GM21360 (cell line): ENCODE measurements at regions not wholly inside any gene's neighbourhood (a gene's known extent, or its start where the extent isn't known, plus 50 kb on each side); places are given as distances from the start of the nearest gene placed in this dataset.
"Not testable (repeated sequence)": the region's sequence is repeated elsewhere in the genome, so short reads cannot be mapped to it uniquely, and the experiment has no call there.

ENCODE experiments used
- ATAC-seq: cut with Tn5 transposase; IDR thresholded peaks from one replicate; pipeline ENCODE4 v1.9.1; 2021; ENCODE audit warnings: mild to moderate bottlenecking, moderate library complexity; ENCODE audit not compliant: unreplicated experiment

- ATAC-seq, result no peak
Observed at GRCh38 chr15:99454941-99455788, 110.6 kb upstream of the MEF2A start.

DNA sequence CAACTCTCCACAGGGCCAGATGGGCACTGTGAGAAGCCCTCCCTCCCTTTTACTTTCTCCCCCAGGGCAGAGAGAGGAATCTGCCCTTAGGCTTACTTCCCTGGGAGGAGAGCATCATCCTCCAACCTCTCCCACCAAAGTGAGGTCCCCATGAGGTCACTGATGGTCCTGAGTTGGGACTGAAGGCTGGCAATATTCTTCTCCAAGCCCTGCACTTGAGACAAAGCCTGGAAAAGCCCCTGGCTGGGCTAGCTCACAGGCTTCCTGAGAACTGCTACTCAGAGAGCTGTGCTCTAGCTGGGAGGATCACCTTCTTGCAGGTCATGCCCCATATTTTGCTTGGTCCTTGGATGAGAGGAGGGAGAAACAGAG lies 110.0 kb upstream of the MEF2A start:
- ATAC-seq, result no peak

DNA sequence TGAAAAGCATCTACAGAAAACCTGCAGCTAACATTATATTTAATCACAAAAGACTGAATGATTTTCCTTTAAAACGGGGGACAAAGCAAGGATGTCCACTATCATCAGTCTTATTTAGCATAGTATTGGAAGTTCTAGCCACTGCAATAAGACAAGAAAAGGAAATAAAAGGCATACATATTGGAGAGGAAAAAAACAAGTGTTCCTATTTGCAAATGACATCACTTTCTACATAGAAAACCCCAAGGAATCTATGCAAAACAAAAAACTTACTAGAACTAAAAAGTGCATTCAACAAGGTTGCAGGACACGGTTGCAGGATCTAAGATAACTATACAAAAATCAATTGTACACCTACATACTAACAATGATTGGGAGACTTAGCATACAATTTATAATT lies 101.6 kb upstream of the MEF2A start:
- no peak for ATAC-seq

DNA sequence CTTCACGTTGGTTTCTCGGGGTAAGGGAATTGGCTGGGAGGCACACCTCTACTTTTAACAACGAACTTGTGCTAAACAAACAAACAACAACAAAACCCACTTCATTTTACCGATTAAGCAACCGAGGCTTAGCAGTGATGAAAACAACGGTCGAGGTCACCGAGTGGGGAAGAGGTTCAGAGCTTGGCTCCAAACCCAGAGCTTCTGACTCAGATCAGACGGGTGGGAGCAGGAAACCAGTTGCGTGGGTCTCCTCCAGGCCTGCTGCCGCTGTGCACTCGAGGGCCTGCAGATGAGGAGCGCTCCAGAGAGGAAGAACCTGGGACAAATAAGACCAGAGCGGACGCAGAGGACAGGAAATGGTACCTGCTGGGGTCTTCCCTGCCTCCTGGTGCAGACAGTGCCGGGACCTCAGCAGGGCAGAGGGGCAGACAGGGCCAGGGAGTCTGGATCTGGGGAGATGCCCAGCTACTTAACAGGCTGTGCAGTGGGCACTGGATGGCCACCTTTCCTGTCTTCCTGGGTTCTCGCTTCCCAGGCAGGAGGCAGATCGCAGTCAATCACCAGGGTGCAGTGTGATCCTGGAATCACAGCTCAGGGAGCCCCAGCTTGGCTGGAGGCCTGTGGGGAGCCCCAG lies 99.0 kb upstream of the MEF2A start:
- no peak for ATAC-seq

DNA sequence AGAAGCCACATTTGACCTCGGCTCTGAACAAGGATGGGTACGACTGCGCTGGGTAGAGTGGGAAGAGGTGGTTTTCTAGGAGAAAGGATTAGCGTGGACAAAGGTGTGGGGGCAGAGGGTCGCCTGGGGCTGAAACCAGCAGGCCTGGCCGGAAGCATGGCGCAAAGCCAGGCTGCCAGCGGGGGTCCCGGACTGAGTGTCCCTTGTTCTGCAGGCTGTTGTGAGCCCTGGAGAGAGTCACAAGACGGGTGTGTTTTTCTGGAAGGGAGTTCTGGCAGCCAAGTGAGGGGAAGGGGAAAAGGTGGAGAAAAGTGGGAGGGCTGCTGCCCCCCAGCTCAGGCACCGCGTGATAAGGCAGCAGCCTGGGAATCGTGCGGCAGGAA lies 98.5 kb upstream of the MEF2A start:
- ATAC-seq, result no peak

DNA sequence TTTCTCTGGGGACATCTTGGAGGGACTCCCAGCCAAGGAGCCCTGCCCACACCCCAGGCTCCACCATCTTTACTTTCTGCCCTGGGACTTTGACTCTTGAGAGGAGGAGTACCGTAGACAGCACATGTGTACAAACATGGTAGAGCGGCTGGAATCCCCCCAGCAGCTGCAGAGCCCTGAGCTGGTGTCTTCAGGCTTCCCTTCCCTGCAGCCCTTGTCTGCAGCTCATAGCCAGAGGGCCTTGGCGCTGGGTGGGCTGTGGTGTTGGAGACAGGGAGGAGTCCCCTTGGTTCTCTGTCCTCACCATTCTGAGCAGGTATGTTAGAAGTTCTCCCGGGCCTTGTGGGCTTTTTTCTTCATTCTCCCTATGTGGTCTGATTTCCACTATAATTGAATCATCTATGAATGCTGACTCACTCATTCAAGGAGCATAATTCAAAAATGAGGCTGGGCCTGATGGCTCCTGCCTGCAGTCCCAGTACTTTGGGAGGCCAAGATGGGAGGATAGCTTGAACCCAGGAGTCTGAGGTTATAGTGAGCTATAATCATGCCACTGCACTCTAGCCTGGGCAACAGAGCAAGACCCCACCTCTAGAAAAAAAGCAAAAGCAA lies 97.8 kb upstream of the MEF2A start:
- no peak for ATAC-seq

DNA sequence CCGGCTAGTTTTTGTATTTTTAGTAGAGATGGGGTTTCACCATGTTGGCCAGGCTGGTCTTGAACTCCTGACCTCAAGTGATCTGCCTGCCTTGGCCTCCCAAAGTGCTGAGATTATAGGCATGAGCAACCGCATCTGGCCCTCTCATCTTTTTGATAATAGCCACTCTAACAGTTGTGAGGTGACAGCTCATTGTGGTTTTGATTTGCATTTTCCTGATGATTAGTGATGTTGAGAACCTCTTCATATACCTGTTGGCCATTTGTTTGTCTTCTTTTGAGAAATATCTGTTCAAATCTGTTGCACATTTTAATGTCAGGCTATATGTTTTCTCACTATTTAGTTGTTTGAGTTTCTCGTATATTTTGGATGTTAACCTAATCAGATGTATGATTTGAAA lies 95.6 kb upstream of the MEF2A start:
- ATAC-seq, result not testable (repeated sequence)

GRCh38 chr15:99472416-99473145 lies 93.2 kb upstream of the MEF2A start:
- no peak for ATAC-seq

DNA sequence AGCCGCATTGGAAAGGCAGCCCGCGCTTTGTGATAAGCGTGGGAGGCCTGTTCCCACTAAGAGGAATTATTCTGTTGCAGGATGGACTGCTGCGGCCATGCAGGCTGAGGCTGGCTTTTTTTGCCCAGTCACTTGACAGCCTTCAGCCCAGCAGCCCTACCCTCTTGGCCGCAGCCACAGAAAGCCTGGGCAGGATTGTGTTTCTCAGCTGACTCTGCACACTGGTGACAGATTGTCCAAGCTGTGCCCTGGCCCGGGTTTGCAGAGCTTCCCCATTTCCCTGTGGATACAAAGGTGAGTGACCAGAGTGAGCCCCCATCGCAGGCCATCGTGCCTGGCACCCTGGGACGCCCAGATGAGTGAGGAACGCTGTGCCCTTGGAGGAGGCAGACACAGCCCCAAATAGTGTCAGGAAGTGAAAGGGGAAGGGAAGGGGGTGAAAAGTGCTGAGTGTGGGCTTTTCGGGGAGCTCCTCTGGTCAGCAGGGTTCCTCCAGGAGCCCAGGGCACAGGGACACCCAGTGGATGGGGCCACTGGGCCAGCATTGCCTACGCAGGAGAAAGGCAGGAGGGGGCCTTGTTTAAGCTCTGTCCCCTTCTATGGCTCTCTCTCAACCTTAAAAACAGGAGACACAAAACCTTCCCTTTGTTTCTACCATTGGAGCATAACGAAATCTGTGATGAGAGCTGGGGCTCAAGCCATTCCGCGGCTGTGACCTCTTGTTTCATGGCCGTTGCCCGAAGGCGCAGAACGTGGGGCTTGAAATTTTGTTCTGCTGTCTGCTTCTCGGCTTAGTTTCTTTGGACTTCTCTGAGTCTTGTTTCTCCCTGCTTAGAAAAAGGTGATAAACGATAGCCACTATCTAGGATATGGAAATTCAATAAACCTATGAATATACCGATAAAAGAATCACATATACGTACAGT lies 91.5 kb upstream of the MEF2A start:
- no peak for ATAC-seq

DNA sequence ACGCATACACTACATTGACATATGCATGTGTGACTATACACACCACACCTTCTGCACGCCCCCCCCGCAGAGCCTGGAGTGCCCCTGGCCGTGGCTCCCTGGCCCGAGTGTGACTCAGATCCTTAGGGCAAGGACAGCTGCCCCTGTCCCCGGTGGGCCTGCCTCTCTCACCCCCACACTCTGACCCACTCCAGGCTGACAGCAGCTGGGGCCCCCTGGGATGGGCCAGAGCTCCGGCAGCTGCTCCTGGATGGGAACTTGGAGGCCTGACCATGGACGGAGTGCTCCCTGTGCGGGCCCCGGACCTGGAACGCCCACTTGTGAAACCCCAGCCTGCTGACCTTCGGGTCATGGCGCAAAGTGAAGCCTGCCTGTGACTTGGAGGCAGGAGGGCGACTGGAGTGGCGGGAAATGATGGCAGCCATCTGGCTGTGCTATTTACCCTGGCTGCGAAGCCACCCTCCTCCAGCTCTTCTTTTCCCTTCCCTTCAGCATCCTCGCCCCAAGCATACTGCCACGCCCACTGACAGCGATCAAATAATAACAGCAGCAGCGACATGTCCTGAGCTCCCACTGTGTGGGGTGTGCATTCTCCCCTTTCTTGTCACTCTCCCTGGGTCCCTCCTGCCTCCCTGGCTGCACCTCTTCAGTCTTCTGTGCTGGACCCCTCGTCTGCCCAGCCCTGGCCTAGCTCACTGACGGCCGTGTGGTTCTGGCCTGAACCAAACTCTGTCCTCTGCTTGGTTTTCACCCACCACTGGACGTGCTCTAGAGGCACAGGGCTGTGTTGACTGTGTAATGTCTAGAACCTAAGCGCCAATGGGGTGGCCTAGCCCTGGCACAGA lies 90.7 kb upstream of the MEF2A start:
- no peak for ATAC-seq

- ATAC-seq, result no peak
Observed at GRCh38 chr15:99475754-99476412, 89.9 kb upstream of the MEF2A start.

GRCh38 chr15:99476413-99477222 lies 89.2 kb upstream of the MEF2A start:
- ATAC-seq, result peak; percentile 49

- no peak for ATAC-seq
Observed at GRCh38 chr15:99477791-99478471, 87.9 kb upstream of the MEF2A start.

GRCh38 chr15:99478977-99479376 lies 86.8 kb upstream of the MEF2A start:
- no peak for ATAC-seq

DNA sequence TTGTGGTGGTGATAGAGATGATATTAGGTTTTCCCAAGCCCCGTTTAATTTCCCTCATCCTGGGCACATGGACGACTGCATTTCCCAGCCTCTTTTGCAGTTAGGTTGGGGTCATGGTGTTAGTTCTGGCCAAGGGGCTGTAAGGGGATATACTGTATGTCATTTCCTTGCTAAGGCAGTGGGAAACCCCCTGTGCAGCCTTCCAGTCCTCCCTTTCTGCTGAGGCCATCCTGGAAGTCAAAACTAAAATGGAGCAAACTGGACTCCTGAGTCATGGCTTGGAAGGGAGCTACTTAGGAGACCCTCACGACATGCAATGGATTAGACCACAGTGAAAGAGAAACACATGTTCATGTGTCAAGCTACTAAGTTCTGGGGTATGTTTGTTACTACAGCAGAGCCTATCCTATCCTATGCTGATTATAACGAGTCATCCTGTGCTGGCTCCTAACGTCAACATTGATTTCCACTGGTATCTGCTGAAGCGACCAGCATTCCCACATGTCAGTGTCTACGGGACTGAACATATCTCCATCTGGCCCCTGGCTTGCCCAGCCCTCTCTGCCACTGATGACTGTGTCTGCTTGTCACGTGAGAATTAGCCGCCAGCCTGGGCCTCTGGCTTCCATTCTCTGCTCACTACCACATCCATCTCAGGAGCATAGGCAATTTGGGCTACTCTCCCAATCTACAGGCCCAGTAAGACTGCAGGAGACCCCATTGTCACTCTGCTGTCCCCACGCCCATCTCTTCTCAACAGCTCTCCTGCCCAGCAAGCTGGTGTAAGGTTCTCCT lies 85.6 kb upstream of the MEF2A start:
- no peak for ATAC-seq

DNA sequence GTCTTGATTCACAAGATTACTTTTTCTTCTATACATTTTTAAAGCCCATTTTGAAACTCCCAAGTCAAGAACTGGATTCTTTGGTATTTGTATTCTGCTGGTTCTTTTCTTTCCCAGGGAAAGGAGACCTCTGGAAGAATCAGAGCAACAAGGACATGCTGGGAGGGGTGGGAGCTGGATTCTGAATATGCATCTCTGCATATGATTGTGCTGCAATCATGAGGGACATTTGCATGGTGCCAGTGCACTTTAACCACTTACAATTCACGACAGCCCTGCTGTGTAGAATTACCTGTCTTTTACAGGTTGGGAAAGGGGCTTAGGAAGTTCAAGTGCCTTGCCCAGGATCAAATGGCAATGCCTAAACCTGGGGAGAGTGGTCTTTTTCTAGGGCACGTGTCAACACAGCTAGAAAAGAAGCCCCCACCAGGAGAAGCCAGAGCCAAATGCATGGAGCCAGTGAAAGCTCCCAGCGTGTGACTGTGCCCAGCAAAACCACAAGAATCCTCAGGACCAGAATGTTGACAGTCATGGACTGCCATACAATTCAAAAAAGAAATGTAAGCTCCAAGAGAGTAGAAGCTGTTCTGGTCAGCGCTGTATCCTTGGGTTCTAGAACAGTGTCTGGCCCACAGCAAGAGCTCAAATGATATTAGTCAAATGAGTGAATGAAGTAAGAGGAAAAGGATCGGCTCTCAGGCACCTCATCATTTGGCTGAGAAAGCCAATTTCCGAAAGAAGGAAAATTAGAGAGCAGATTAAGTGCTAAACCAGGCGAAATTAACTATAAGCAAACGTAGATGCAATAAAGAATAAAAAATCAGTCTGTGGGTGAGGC lies 84.5 kb upstream of the MEF2A start:
- no peak for ATAC-seq
